Left forelimb (tissue), 1 donor: ENCODE measurements at regions not wholly inside any gene's neighbourhood (a gene's known extent, or its start where the extent isn't known, plus 50 kb on each side); places are given as distances from the start of the nearest gene placed in this dataset.
"Not testable (repeated sequence)": the region's sequence is repeated elsewhere in the genome, so short reads cannot be mapped to it uniquely, and the experiment has no call there.

Experiments
- DNase-seq: peaks from one replicate; pipeline ENCODE4 v3.0.0-alpha.2; 2018; ENCODE audit warnings: low spot score

GRCh38 chr6:21282360-21282759, 311.2 kb upstream of the SOX4 start:
- not testable (repeated sequence) for DNase-seq

GRCh38 chr6:21284166-21284565, 309.4 kb upstream of the SOX4 start:
- DNase-seq: no peak

GRCh38 chr6:21284706-21285105, 308.8 kb upstream of the SOX4 start:
- DNase-seq: no peak

- no peak for DNase-seq
These were observed 299.4 kb upstream of the SOX4 start for GRCh38 chr6:21294144-21294543.

- DNase-seq: no peak
These were observed 297.9 kb upstream of the SOX4 start for GRCh38 chr6:21295506-21296240.

GRCh38 chr6:21297665-21298064, 295.9 kb upstream of the SOX4 start:
- DNase-seq: no peak

- DNase-seq: no peak
These were observed 294.3 kb upstream of the SOX4 start for GRCh38 chr6:21299216-21299615.

- DNase-seq: no peak
These were observed 293.1 kb upstream of the SOX4 start for GRCh38 chr6:21300439-21300838.

- no peak for DNase-seq
These were observed 287.6 kb upstream of the SOX4 start for GRCh38 chr6:21305893-21306332.

- no peak for DNase-seq
These were observed 287.0 kb upstream of the SOX4 start for GRCh38 chr6:21306546-21306945.

GRCh38 chr6:21309807-21310221, 283.7 kb upstream of the SOX4 start:
- no peak for DNase-seq

- DNase-seq: no peak
These were observed 282.9 kb upstream of the SOX4 start for GRCh38 chr6:21310568-21311140.

GRCh38 chr6:21312118-21312517, 281.4 kb upstream of the SOX4 start:
- DNase-seq: no peak

- DNase-seq: no peak
These were observed 275.9 kb upstream of the SOX4 start for GRCh38 chr6:21317642-21318041.

- no peak for DNase-seq
These were observed 272.5 kb upstream of the SOX4 start for GRCh38 chr6:21321076-21321475.

GRCh38 chr6:21321531-21321930, 272.0 kb upstream of the SOX4 start:
- DNase-seq: no peak

- no peak for DNase-seq
These were observed 270.0 kb upstream of the SOX4 start for GRCh38 chr6:21323577-21323976.

- no peak for DNase-seq
These were observed 268.2 kb upstream of the SOX4 start for GRCh38 chr6:21325201-21325856.

GRCh38 chr6:21327326-21328112, 266.0 kb upstream of the SOX4 start:
- no peak for DNase-seq

- DNase-seq: peak; percentile 68
These were observed 262.3 kb upstream of the SOX4 start for GRCh38 chr6:21331235-21331634.

- DNase-seq: no peak
These were observed 261.5 kb upstream of the SOX4 start for GRCh38 chr6:21332077-21332476.

- DNase-seq: no peak
These were observed 260.9 kb upstream of the SOX4 start for GRCh38 chr6:21332660-21333059.

- no peak for DNase-seq
These were observed 259.8 kb upstream of the SOX4 start for GRCh38 chr6:21333715-21334114.
